NCI-H1048 (cell line): ENCODE measurements at regions not wholly inside any gene's neighbourhood (a gene's known extent, or its start where the extent isn't known, plus 50 kb on each side); places are given as distances from the start of the nearest gene placed in this dataset.
"Not testable (repeated sequence)": the region's sequence is repeated elsewhere in the genome, so short reads cannot be mapped to it uniquely, and the experiment has no call there.

Experiments
- DNase-seq: peaks from one replicate; lab custom pipeline; 2025; lab: John Stamatoyannopoulos, UW

GRCh38 chr6:82576284-82576683 is 212.7 kb downstream of the TPBG start:
- no peak for DNase-seq

DNA sequence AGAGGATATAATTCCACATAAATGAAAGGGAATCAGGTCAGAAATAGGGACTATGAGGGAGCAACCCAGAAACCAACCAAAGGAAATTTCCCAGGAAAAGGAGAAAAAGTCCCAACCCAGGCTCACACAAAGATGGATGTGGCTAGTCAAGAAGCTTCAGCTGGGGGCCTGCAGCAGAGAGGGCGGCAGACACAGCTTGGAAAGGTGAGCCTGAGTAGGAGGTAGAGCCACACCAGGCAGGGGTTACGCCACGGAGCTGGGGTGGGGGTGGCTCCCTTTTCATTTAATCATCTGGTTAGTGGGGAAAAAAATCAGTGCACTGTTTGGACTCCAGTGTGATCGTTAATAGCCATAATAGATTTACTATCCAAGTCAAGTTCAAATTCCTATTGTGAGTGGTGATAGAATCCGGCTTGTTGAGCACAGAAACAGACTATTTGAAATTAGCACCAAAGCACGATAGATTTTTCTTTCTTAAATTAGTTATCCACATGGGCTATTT is 220.6 kb downstream of the TPBG start:
- no peak for DNase-seq

DNA sequence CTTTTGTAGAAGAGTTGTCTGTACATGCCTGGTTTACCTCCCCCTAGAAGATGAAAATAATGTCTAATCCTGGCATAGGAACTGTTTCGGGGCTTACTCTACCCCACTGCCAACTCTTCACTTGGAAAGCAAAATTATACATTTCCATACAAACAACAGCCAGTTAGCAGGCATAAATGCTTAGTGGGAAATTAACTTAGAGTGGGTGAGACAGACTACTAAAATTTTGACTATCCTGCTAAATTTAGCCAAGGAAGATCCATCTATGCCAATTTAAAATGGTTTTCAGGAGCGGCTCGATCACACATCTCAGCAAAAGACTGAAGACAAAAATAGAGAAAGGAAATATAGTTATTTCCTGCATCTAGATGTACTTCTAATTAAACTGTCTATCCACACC is 221.2 kb downstream of the TPBG start:
- no peak for DNase-seq

- DNase-seq, result no peak
Observed at GRCh38 chr6:82588020-82588419, 224.4 kb downstream of the TPBG start.

DNA sequence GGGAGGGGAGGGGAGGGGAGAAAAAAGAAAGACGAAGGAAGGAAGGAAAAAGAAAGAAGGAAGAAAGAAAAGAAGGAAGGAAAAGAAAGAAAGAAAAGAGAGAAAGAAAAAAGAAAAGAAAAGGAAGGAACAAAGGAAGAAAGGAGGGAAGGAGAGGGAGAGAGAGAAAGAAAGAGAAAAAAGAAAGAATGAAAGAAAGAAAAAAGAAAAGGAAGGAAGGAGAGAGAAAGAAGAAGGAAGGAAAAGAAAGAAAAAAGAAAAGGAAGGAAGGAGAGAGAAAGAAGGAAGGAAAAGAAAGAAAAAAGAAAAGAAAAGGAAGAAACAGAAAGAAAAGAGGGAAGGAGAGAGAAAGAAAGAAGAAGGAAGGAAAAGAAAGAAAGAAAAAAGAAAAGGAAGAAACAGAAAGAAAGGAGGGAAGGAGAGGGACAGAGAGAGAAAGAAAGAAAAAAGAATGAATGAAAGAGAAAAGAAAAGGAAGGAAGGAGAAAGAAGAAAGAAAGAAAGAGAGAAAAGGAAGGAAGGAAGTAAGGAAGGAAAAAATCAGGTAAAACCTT is 225.3 kb downstream of the TPBG start:
- no peak for DNase-seq

- DNase-seq, result no peak
Observed at GRCh38 chr6:82589509-82590206, 226.0 kb downstream of the TPBG start.

DNA sequence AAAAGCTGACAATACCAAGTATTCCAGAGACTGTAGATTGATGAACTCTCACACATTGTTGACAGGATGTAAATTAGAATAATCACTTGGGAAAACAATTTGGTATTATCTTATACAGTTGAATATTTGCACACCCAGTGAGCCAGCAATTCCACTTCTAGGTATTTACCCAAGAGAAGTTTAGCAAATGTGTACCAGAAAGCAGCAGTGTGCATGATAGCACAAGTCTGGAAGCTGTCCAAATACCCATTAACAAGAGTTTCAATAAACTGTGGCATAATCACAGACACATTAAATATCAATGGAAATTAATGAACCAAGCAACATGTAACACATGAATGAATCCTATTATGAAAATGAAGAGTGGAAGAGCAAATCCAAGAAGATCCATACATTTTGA is 233.6 kb downstream of the TPBG start:
- DNase-seq, result no peak

- no peak for DNase-seq
Observed at GRCh38 chr6:82602776-82603175, 239.2 kb downstream of the TPBG start.

DNA sequence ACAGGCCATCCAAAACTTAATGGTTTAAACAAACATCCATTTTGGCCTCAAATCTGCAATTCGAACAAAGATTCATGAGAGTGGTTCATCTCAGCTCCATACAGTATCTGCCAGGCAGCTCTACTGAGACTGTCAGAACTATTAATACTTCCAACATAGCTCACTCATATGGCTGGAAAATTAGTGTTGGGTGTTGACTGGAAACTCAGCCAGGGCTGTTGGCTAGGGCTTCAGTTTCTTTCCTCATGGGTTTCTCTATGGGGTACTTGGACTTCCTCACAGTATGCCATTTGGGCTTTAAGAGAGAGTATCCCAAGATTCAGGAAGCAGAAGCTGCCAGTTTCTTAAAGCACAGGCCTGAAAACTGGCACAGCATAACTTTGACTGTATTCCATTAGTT is 240.3 kb downstream of the TPBG start:
- DNase-seq, result no peak

DNA sequence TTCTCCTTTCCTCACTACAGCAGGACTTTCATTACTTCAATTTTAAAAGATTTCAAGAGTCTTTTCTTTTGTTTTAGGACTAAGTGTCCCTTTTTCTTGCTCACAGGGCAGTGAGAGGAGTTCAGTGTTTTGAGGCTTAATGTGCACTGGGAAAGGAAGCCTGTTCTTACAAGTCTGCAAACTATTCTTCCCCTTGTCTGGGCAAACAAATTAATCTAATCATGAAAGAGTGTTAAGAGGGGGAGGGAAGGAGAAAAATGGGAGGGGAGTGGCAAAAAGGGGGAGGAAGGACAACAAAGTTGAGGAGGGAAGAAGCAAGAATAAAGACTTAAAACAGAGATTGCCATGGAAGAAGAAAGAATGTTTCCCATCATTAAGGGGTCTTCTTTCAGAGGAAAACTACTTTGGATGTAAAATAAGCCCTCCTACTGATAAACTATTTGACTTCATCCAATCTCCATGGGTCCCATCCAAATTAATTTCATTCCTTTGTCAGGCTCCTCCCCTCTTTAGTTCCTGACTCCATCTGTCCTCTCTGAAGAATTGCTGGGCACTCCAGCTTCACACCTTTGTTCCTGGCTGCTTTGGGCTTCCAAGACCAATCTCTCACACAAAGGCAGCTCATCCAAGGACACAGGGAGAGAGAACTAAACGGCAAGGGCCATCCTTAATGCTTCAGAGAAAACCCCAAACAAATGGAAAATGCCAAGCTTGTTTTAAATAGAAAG is 244.5 kb downstream of the TPBG start:
- no peak for DNase-seq

DNA sequence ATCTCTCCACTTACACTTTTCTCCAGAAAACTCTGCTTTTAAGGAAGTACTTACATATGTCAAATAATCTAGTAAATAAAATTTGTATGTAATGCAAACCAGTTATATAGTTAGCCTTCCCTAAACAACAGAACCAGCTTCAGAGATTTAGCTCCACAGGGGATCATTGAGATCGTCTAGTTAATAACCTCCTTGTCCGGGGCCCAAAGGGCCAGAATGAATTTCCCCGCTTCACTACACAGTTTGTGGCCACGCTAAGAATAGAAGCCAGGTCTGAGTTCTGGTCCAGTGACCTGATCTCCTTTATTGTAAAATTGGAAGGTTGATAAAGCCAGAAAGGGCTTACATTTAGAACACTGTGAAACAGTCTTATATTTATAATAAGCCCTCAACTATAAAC is 245.2 kb downstream of the TPBG start:
- DNase-seq, result no peak

DNA sequence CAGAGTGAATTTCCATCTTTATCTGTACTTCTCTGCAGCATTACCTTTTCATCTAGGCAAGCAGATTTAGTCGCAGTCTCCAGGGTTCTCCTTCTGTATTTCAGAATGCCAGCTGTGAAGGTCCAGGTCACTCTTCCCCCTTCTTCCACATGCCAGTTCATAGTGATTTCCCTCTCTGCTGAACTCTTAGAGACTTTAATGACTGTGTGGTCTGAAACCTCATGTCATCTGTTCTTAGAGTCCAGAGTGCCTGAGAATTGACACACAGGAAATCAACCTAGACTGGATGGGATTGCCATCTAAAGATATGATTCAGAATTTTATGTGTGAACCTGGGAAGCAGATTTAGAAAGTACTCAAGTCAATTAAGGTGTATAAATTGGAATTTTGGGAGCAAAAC is 248.1 kb downstream of the TPBG start:
- DNase-seq, result no peak

GRCh38 chr6:82612475-82613039 is 248.9 kb downstream of the TPBG start:
- DNase-seq, result no peak

- no peak for DNase-seq
Observed at GRCh38 chr6:82614518-82614917, 250.9 kb downstream of the TPBG start.

DNA sequence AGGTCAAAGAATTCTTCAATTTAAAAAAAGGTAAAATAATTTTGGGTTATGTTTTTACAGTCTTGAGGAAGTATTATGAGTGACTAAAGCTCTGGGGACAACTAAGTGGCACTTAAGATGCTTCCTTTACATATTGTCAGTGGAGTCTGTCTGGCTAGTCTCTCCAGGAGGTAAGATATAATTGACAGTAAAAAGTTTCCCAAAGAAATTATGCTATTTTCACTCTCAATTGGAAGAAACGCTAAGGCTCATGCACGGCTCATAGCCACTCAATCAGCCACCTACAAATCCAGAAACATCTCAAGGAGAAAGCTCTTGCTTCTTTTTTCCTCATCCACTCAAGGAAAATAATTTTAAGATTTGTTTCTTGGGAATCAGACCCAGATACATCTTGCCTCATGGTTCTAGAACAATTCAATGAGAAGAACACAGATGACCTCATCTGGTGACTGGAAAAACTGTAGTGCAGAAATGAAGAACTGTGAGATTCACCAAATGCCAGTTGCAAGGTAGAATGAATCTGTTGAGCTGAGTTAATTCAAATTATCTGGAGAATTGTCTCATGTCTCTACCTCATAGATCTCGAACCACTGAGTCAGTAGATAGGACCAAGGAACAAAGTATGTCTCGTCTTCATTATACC is 252.9 kb downstream of the TPBG start:
- no peak for DNase-seq

GRCh38 chr6:82617648-82618047 is 254.0 kb downstream of the TPBG start:
- DNase-seq, result no peak

- DNase-seq, result no peak
Observed at GRCh38 chr6:82619573-82619972, 256.0 kb downstream of the TPBG start.

- DNase-seq, result no peak
Observed at GRCh38 chr6:82622461-82622860, 258.8 kb downstream of the TPBG start.

DNA sequence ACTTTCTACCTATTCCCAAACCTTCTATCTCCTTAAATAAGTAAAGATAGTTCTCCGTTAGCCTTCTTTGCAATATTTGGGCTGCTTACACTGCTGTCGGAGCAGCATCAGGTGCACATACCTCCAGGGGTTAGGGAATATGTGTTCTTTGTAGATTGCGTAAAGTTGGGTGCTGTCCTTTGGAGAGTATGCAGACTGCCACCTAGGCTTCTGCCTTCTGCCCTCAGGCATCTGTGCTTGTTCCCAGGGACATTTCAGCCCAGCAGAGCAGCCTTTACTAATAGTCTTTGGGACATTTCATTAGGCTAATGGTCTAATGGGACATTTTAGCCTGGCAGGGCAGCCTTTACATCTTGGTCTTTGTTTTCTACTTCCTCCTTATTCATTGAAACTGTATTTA is 260.6 kb downstream of the TPBG start:
- no peak for DNase-seq

GRCh38 chr6:82626946-82627345 is 263.3 kb downstream of the TPBG start:
- not testable (repeated sequence) for DNase-seq

DNA sequence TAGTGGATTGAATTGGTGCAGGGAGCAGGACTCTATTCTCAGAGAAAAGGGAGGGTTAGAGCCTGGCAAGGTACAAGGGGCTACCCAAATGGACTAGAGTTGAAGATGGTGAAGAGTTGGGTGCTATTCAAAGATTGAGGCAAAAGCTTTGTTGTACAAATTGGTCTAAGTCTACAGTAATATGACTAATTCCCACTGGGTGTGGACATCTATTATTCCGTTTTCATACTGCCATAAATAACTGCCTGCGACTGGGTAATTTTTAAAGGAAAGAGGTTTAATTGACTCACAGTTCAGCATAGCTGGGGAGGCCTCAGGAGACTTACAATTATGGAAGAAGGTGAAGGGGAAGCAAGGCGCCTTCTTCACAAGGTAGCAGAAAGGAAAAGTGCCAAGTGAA is 266.3 kb downstream of the TPBG start:
- DNase-seq, result no peak

DNA sequence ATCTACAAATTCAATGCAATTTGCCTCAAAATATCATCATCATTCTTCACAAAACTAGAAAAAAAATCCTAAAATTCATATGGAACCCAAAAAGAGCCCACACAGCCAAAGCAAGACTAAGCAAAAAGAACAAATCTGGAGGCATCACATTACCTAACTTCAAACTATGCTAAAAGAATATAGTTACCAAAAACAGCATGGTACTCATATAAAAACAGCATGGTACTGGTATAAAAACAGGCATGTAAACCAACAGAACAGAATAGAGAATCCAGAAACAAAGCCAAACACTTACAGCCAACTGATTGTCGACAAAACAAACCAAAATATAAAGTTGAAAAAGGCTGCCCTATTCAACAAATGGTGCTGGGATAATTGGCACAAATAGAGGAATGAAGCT is 278.1 kb downstream of the TPBG start:
- DNase-seq, result no peak
